HG03280 (cell line): ENCODE measurements at regions not wholly inside any gene's neighbourhood (a gene's known extent, or its start where the extent isn't known, plus 50 kb on each side); places are given as distances from the start of the nearest gene placed in this dataset.

Experiments used
- ATAC-seq: cut with Tn5 transposase; IDR thresholded peaks from one replicate; pipeline ENCODE4 v1.9.1; 2021; ENCODE audit warnings: mild to moderate bottlenecking, moderate library complexity; ENCODE audit not compliant: unreplicated experiment

DNA sequence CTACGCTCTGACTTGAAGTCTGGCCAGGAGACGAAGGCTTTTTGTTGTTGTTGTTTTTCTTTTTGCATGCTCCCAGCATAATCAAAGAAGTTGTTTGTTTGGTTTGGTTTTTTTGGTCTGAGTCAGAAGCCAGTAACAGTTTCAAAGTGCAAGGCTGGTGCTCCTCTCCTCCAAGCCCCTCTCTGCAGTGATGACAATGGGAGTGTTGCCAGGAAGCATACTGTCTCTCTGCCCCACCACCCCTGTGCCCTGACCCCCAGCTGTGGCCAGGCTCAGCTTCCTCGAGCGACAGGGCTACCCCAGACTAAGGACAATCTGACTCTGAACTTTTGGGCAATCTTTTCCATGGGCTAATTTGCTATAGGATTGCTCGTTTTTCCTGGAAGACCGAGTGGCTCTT is 173.8 kb upstream of the PITX1 start:
- no peak for ATAC-seq

- no peak for ATAC-seq
Measured at GRCh38 chr5:135206862-135207261, 172.8 kb upstream of the PITX1 start.

- no peak for ATAC-seq
Measured at GRCh38 chr5:135205632-135206349, 171.8 kb upstream of the PITX1 start.

- no peak for ATAC-seq
Measured at GRCh38 chr5:135204151-135204600, 170.1 kb upstream of the PITX1 start.

DNA sequence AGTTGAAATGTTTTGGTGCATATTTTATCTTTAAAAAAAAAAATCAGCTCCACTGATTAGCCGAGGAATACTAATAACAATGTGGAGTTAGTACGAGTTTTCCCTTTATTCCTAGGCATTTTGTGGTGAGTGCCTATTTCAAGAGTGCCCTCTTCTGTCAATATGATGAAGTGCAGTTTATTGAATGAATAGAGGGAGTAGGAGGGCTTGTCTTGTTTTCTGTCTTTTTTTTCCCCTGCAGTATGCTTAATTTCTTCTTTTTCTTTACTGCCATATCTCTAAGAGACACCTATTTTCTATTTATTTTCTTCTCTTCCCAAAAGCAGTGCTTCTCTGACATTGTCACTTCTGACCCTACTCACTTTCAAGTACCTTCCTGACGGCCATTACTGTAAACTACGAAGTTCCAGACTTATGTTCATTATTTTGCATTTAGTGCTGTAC is 169.6 kb upstream of the PITX1 start:
- no peak for ATAC-seq

- no peak for ATAC-seq
Measured at GRCh38 chr5:135203019-135203418, 169.0 kb upstream of the PITX1 start.

- no peak for ATAC-seq
Measured at GRCh38 chr5:135199919-135200318, 165.9 kb upstream of the PITX1 start.

DNA sequence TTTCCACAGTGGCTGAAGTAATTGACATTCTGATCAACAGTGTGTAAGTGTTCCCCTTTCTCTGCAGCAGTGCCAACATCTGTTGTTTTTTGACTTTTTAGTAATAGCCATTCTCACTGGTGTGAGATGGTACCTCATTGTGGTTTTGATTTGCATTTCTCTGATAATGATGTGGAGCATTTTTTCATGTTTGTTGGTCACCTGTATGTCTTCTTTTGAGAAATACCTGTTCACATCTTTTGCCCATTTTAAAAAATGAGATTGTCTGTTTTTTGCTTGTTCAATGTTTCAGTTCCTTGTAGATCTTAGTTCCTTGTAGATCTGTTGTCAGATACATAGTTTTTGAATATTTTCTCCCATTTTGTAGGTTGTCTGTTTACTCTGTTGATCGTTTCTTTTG is 162.5 kb upstream of the PITX1 start:
- no peak for ATAC-seq

DNA sequence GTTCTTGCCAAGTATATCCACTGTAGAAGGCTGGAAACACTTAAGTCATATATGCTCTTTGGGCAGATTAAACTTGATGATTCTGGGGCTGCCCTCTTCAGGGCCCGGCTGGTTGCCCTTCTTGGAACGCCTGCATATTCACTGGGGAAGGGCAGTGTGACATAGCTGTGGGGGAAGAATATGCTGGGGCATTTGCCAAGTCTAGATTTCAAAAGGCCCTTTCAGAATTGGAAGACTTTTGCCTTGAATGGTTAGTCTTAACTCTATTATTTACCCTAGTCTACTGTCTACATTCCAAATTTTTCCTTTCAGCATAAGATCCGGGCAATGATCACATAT is 161.2 kb upstream of the PITX1 start:
- ATAC-seq, result no peak

GRCh38 chr5:135194573-135195269 is 160.7 kb upstream of the PITX1 start:
- no peak for ATAC-seq

DNA sequence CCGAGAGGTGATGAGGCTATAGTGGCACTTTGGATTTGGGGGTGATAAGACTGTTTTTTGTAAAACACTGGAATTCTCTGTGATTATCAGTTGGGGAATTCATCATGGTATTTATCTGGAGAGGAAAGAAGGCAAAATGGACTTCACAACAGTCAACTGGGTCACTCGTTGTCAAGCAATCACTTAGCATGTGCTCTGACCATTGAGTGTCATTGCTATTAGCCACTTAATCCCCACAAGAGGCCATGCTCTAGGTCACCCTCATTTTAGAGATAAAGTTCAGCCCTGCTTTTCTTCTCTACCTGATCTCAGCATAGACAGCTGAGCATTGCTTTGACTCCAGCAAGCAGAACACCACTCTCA is 160.1 kb upstream of the PITX1 start:
- no peak for ATAC-seq

DNA sequence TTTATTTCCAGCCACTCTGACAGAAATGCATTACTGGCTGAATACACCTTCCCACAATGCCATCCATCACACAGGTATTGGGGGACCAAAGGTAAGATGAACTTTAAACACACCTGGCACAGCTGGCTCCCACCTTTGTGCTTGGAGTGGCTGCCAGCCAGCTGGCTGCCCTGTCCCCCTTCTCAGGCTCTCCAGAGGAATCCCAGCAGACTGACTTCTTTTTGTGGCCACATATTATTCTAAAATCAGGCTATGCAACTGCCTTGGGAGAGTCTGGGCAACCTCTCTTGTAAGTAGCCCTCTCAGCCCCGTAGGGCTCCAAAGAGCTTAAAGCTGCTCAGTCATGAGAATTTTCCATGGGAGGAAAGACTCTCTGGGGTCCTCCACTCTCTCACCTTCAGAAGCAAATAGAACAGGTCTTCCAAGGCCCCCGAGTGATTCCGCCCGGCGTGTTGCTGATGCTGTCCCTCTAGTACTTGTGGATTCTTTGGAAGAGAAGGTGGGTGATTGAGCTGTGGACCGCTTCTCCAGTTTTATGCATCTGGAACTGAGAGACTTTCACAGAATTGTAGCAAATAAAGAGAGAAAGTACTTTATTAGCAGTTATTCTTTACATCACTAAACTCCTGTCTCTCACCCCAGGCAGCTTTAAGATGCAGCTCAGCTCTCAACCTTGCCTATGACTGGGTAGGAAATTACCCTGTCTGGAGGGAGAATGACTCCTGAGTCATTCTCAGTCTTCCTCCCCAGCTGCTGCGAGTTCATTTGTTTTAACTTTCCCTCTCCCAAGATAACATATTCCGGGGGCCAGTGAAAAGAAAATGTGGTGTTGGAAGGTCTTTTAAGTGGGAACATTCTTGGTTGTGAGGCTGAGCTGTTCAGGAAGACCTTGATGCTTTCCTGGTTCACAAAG is 159.4 kb upstream of the PITX1 start:
- ATAC-seq, result no peak

GRCh38 chr5:135192351-135192750 is 158.3 kb upstream of the PITX1 start:
- ATAC-seq, result no peak

DNA sequence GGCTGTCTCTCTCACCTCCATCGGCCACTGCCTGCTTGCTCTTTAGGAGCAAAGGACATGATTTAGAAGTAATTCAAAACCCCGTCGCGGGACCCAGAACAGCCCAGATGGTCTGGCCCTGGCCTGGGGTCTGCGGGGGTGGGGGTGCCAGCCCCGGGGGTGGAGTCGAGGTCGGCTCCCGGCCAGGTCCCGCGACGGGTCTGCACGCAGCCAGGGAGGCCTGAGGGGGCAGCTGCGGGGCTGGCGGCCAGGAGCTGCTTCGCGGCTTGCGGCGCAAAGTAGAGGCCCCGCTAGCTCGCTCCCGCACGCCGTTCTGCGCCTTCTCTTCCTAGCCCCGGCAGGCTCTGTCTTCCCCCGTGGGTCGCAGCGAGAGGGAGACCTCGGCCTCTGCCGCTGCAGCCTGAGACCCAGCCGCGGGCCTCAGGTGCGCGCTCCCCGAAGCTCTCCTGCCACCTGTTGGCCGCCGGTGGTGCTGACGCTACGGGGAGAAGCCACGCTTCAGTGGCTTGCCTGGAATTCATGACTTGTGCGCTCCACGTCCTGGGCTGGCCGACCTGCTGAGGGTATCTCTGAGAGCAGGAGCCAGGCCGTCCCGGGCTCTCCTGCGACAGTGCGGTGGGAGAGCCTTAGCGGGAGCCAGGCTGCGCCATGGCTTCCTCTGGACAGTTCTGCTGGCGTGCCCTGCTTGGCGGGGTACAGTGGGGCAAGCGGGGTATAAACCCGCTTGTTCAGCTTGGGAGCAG is 157.2 kb upstream of the PITX1 start:
- ATAC-seq, result peak; percentile 86

DNA sequence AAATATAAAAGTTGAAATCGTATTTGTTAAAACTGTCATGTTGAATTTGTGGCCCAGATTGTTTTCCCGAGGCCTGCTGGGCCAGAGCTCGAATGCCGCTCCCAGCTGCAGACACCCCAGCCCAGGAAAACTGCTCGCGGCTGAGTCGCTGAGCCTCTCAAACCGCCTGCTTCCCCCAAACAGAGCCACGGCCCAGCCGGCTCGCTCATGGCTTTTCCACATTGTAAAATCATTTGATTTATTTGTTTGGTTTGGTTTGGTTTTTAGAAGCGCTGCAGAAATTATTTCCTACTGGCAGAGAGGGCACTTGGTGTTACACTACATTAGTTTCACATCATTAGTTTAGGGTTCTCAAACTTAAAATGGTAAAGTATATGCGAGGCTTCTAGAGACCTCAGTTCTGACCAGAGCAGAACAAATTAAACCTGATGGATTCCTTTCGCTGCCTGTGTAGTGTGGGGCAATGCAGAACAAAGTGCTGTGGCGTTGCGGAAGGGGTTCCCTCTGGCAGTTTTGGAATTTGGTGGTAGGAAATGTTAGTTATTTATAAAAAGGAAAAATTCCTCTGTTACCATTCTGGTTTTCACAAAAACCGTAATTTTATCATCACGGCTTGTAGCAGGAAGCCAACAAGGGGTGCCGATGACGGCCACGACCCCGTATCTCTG is 156.5 kb upstream of the PITX1 start:
- ATAC-seq, result no peak

GRCh38 chr5:135189024-135189423 is 155.0 kb upstream of the PITX1 start:
- no peak for ATAC-seq

- no peak for ATAC-seq
Measured at GRCh38 chr5:135188233-135188914, 154.3 kb upstream of the PITX1 start.

DNA sequence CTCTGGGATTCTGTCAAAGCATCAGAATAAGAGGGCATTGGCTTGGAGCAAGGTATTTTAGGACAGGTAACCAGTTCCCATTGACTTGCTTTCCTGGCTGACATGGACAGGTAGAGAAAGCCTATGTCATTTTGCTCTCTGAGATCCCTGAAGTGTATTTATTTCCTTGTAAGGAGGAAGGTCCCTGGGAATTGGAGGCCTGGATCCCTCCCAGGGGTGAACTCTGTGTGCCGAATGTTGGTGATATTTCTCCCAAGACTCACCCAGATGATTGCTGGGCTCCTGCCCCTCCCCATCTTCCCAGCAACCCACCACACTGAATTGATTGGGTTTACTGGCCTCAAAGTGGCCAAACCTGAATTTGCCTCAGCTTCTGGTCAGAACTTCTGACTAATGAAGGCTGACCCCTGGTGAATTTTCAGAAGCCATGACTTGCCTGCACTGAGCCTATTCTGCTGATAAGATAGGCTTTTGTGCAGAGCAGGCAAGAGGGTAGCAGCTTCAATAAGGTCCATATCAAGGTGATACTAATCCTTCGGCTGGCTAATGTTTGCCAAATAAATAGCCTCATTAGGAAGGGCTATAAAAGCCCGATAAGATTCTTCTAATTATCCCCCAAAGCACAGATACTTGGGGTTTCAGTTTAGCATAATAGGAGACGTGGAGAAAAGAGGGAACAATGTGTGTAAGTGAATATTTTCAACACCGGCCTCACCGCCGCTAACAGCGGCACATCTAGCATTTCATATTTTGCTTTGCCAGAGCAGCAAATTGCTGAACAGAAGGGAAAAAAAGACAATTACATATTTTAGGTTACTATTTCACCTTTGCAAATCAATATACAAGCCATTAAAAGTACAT is 152.9 kb upstream of the PITX1 start:
- ATAC-seq, result no peak

- no peak for ATAC-seq
Measured at GRCh38 chr5:135185481-135186065, 151.5 kb upstream of the PITX1 start.
